DMS153 (cell line): ENCODE measurements at regions not wholly inside any gene's neighbourhood (a gene's known extent, or its start where the extent isn't known, plus 50 kb on each side); places are given as distances from the start of the nearest gene placed in this dataset.
A peak's percentile ranks its signal among the peaks of the same experiment; 100 is the strongest.
"Not testable (repeated sequence)": the region's sequence is repeated elsewhere in the genome, so short reads cannot be mapped to it uniquely, and the experiment has no call there.

Experiments used
- DNase-seq: peaks from one replicate; lab custom pipeline; 2025; lab: John Stamatoyannopoulos, UW

GRCh38 chr4:141851246-141851891 lies 215.0 kb downstream of the IL15 start:
- no peak for DNase-seq

- peak; percentile 94 for DNase-seq
Measured at GRCh38 chr4:141853091-141853764, 216.8 kb downstream of the IL15 start.

- DNase-seq = no peak
Measured at GRCh38 chr4:141858437-141858836, 222.1 kb downstream of the IL15 start.

GRCh38 chr4:141860974-141861373 lies 224.6 kb downstream of the IL15 start:
- no peak for DNase-seq

GRCh38 chr4:141870152-141870551 lies 233.8 kb downstream of the IL15 start:
- DNase-seq = no peak

GRCh38 chr4:141871086-141871770 lies 234.8 kb downstream of the IL15 start:
- DNase-seq = no peak

GRCh38 chr4:141882650-141883049 lies 246.3 kb downstream of the IL15 start:
- DNase-seq = not testable (repeated sequence)

GRCh38 chr4:141884070-141884469 lies 247.7 kb downstream of the IL15 start:
- DNase-seq = no peak

- no peak for DNase-seq
Measured at GRCh38 chr4:141885112-141885511, 248.7 kb downstream of the IL15 start.

GRCh38 chr4:141890279-141890678 lies 253.9 kb downstream of the IL15 start:
- DNase-seq = no peak

- no peak for DNase-seq
Measured at GRCh38 chr4:141891260-141892120, 255.1 kb downstream of the IL15 start.

- DNase-seq = no peak
Measured at GRCh38 chr4:141896687-141897086, 260.3 kb downstream of the IL15 start.

GRCh38 chr4:141898346-141898745 lies 262.0 kb downstream of the IL15 start:
- no peak for DNase-seq

GRCh38 chr4:141899103-141899502 lies 262.7 kb downstream of the IL15 start:
- DNase-seq = no peak

- no peak for DNase-seq
Measured at GRCh38 chr4:141899541-141899940, 263.2 kb downstream of the IL15 start.

- DNase-seq = no peak
Measured at GRCh38 chr4:141900856-141901255, 264.5 kb downstream of the IL15 start.

GRCh38 chr4:141905751-141906150 lies 269.4 kb downstream of the IL15 start:
- DNase-seq = no peak

- DNase-seq = no peak
Measured at GRCh38 chr4:141909541-141909940, 273.2 kb downstream of the IL15 start.

- DNase-seq = peak; percentile 64
Measured at GRCh38 chr4:141912831-141913230, 276.4 kb downstream of the IL15 start.

GRCh38 chr4:141913928-141914327 lies 277.5 kb downstream of the IL15 start:
- no peak for DNase-seq

GRCh38 chr4:141914746-141915145 lies 278.4 kb downstream of the IL15 start:
- DNase-seq = no peak

GRCh38 chr4:141919649-141920048 lies 283.3 kb downstream of the IL15 start:
- DNase-seq = no peak
